ENCODE measurements at regions not wholly inside any gene's neighbourhood (a gene's known extent, or its start where the extent isn't known, plus 50 kb on each side); places are given as distances from the start of the nearest gene placed in this dataset.
A peak's percentile ranks its signal among the peaks of the same experiment; 100 is the strongest.

DNA sequence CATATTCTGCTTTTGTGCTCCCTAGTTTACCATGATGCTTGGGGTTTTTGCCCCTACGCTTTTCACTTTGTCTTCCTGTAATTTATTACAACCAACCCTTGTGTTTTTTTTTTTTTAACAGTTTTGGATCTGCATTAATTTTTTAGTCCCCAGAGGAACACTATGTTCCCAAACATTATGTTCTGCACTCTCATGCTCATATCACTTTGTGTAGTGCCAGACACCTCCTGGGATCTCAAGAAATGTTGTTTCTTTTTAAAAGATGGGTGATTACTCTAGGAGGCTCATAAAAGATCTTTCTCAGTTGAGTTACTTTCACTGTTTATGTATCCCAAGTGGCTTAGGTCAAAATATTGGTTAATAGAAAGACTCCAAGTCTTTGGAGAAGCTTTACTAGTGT, 116.2 kb upstream of the MKLN1 start:
- H3K27ac ChIP-seq (ENCODE audit: low read length) = no peak overlapping the region
- H3K27me3 ChIP-seq (replicated peaks; ENCODE audit: insufficient read depth, low read length) = no peaks in the 10 kb centered on the region
- no peaks in the 10 kb centered on the region for H3K9me2 ChIP-seq (replicated peaks; ENCODE audit: insufficient read depth, low read length)
- no peak overlapping the region for H3K9ac ChIP-seq (ENCODE audit: low read length)
- no peaks in the 10 kb centered on the region for H3K36me3 ChIP-seq (replicated peaks; ENCODE audit: insufficient read depth, low read length)
- TF ChIP-seq EZH2phosphoT487 (IDR thresholded peaks at IDR 0.05; ENCODE audit: low read length) = no peak
- TF ChIP-seq EZH2 (optimal IDR thresholded peaks at IDR 0.05; ENCODE audit: low read depth, low read length) = no peak
- TF ChIP-seq CTCF (IDR thresholded peaks at IDR 0.05; ENCODE audit: low read length) = no peak
- no peaks in the 10 kb centered on the region for H3K4me1 ChIP-seq (ENCODE audit: low read length)
- H3K4me2 ChIP-seq (ENCODE audit: low read depth, low read length) = no peak overlapping the region
- H3F3A ChIP-seq (ENCODE audit: insufficient read depth, low read length) = no peaks in the 10 kb centered on the region
- H3K79me2 ChIP-seq (ENCODE audit: low read length) = no peaks in the 10 kb centered on the region
- H2AFZ ChIP-seq (ENCODE audit: low read length) = no peak overlapping the region
- no peaks in the 10 kb centered on the region for H4K20me1 ChIP-seq (ENCODE audit: insufficient read depth, low read length)
- DNase-seq = no peak
- no peak overlapping the region for H3K4me3 ChIP-seq (ENCODE audit: low read length)
- H3K9me3 ChIP-seq (replicated peaks; ENCODE audit: insufficient read depth, low read length) = no peaks in the 10 kb centered on the region

GRCh38 chr7:131212114-131212513, 115.6 kb upstream of the MKLN1 start:
- Histone ChIP-seq H3K79me2 (ENCODE audit: low read length) (no peaks in the 10 kb centered on the region), H3K9ac (ENCODE audit: low read length) (no peak overlapping the region), H3K9me2 (replicated peaks; ENCODE audit: insufficient read depth, low read length) (no peaks in the 10 kb centered on the region), H3F3A (ENCODE audit: insufficient read depth, low read length) (no peaks in the 10 kb centered on the region), H3K36me3 (replicated peaks; ENCODE audit: insufficient read depth, low read length) (no peaks in the 10 kb centered on the region), H3K4me3 (ENCODE audit: low read length) (no peak overlapping the region), H3K27ac (ENCODE audit: low read length) (no peak overlapping the region), H3K4me1 (ENCODE audit: low read length) (no peaks in the 10 kb centered on the region), H2AFZ (ENCODE audit: low read length) (no peak overlapping the region), H3K27me3 (replicated peaks; ENCODE audit: insufficient read depth, low read length) (no peaks in the 10 kb centered on the region), H4K20me1 (ENCODE audit: insufficient read depth, low read length) (no peaks in the 10 kb centered on the region), H3K9me3 (replicated peaks; ENCODE audit: insufficient read depth, low read length) (no peaks in the 10 kb centered on the region), H3K4me2 (ENCODE audit: low read depth, low read length) (no peak overlapping the region)
- TF ChIP-seq CTCF (IDR thresholded peaks at IDR 0.05; ENCODE audit: low read length) (no peak), EZH2 (optimal IDR thresholded peaks at IDR 0.05; ENCODE audit: low read depth, low read length) (no peak), EZH2phosphoT487 (IDR thresholded peaks at IDR 0.05; ENCODE audit: low read length) (no peak)
- no peak for DNase-seq

GRCh38 chr7:131218727-131219128, 108.9 kb upstream of the MKLN1 start:
- no peaks in the 10 kb centered on the region for H3K9me2 ChIP-seq (replicated peaks; ENCODE audit: insufficient read depth, low read length)
- DNase-seq = peak; percentile 46
- H4K20me1 ChIP-seq (ENCODE audit: insufficient read depth, low read length) = no peaks in the 10 kb centered on the region
- H2AFZ ChIP-seq (ENCODE audit: low read length) = peak overlapping the region; percentile 9; the same call in 1 of the 2 replicates
- H3K79me2 ChIP-seq (ENCODE audit: low read length) = no peaks in the 10 kb centered on the region
- H3F3A ChIP-seq (ENCODE audit: insufficient read depth, low read length) = peaks cover 27% of the 10 kb centered on the region
- no peaks in the 10 kb centered on the region for H3K9me3 ChIP-seq (replicated peaks; ENCODE audit: insufficient read depth, low read length)
- peak overlapping the region; percentile 55 for H3K4me2 ChIP-seq (ENCODE audit: low read depth, low read length)
- TF ChIP-seq CTCF (IDR thresholded peaks at IDR 0.05; ENCODE audit: low read length) = no peak
- no peak for TF ChIP-seq EZH2 (optimal IDR thresholded peaks at IDR 0.05; ENCODE audit: low read depth, low read length)
- no peak for TF ChIP-seq EZH2phosphoT487 (IDR thresholded peaks at IDR 0.05; ENCODE audit: low read length)
- no peaks in the 10 kb centered on the region for H3K36me3 ChIP-seq (replicated peaks; ENCODE audit: insufficient read depth, low read length)
- H3K4me3 ChIP-seq (ENCODE audit: low read length) = 0 out of 2 replicates have a peak overlapping the region, but pooled peaks have one; percentile 11
- peak overlapping the region; percentile 10; the same call in 1 of the 2 replicates for H3K9ac ChIP-seq (ENCODE audit: low read length)
- peak overlapping the region; percentile 73; the same call in 1 of the 2 replicates for H3K27ac ChIP-seq (ENCODE audit: low read length)
- H3K27me3 ChIP-seq (replicated peaks; ENCODE audit: insufficient read depth, low read length) = no peaks in the 10 kb centered on the region
- H3K4me1 ChIP-seq (ENCODE audit: low read length) = peaks cover 26% of the 10 kb centered on the region
